Activated naive CD4-positive, alpha-beta T cell treated with anti-CD3 and anti-CD28 coated beads, Interleukin-2, amount 50 U/mL, for 72 hours (primary cell): ENCODE measurements at regions not wholly inside any gene's neighbourhood (a gene's known extent, or its start where the extent isn't known, plus 50 kb on each side); places are given as distances from the start of the nearest gene placed in this dataset.
"Not testable (repeated sequence)": the region's sequence is repeated elsewhere in the genome, so short reads cannot be mapped to it uniquely, and the experiment has no call there.

Experiments used
- ATAC-seq, 2 donors: fragments of 150-1000 bp; cut with Tn5 transposase; 2 replicates each; pipeline ENCODE4 v1.10.0; 2021; ENCODE audit warnings: mild to moderate bottlenecking in 2 of 2, moderate library complexity in 2 of 2
- DNase-seq, 2 donors: peaks; one replicate each; pipeline ENCODE4 v3.0.0; 2021 to 2022; ENCODE audit warnings: low spot score in 2 of 2
- H3K27ac Mint-ChIP-seq, 2 donors: one replicate each; pipeline ENCODE4 v1.8.0; 2022; ENCODE audit warnings: mild to moderate bottlenecking in 2 of 2, mixed read lengths in 2 of 2
- H3K36me3 Mint-ChIP-seq, 2 donors: one replicate each; pipeline ENCODE4 v1.8.0; 2022; ENCODE audit warnings: mixed read lengths in 2 of 2
- H3K9me3 Mint-ChIP-seq, 2 donors: one replicate each; pipeline ENCODE4 v1.8.0; 2022; ENCODE audit warnings: mixed read lengths in 2 of 2

DNA sequence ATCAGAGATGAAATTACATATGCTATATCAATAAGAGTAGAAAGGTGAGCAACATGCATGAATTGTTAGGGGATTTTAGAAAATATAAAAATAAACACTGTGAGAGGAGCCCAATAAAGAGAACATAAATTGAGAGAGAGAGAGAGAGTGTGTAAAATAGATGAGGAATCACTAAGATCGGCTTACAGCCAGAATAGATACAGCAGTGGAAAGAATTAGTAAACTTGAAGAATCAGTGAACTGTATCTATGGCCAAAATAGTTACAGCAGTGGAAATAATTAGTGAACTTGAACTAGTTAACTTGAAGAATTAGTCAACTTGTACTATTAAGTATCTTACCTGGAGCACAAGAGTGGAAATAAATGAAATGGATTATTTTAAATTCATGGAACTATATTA, 284.3 kb upstream of the RAI14 start:
- not testable (repeated sequence) for ATAC-seq, H3K36me3 Mint-ChIP-seq, H3K27ac Mint-ChIP-seq

DNA sequence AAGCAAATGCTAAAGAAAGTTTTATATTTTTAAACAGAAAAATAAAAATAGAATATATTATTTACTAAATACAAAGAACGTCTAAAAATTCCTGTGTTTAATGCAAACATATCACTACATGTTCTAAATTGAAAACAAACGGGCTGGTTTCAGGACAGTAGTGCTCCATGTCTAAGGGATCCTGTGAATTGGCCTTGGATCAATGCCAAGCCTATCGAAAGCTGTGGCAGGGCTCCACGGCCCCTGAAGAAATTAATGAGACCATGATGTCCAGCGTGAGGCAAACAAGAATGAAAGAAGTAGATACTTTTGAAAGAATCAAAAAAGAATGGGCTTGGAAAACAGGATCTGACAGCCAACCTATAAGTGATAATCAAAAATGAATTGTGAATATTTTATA, 283.4 kb upstream of the RAI14 start:
- not testable (repeated sequence) for H3K9me3 Mint-ChIP-seq, DNase-seq

More for the DNA sequence above, 284.3 kb upstream of the RAI14 start:
- DNase-seq, H3K9me3 Mint-ChIP-seq: not testable (repeated sequence)

DNA sequence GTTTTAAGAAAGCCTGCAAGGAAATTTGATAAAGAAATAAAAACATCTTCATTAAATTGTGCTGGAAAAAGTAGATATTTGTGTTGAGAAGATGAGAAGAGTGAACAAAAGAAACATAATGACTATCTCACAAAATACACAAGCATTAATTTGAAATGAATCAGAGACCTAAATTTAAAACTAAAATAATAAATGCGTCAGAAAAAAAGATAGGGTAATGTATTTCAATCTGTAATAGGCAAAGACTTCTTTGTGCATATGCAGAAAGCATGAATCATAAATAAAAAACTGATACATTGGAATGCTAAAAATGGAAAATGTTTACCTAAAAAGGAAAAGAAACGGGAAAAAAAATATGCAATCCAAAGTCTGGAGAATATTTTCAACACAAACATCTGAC, 278.5 kb upstream of the RAI14 start:
- H3K36me3 Mint-ChIP-seq, ATAC-seq, H3K27ac Mint-ChIP-seq: not testable (repeated sequence)

More for the DNA sequence above, 283.4 kb upstream of the RAI14 start:
- H3K27ac Mint-ChIP-seq, H3K36me3 Mint-ChIP-seq, ATAC-seq: not testable (repeated sequence)

DNA sequence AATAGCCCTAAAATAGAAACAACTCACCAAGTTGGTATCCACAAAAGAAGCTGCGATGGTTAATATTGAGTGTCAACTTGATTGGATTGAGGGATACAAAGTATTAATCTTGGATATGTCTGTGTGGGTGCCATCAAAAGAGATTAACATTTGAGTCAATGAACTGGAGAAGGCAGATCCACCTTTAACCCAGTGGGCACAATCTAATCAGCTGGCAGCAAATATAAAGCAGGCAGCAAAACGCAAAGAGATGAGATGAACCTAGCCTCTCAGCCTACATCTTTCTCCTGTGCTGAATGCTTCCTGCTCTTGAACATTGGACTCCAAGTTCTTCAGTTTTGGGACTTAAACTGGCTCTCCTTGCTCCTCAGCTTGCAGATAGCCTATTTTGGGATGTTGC, 277.6 kb upstream of the RAI14 start:
- not testable (repeated sequence) for H3K9me3 Mint-ChIP-seq, ATAC-seq, H3K36me3 Mint-ChIP-seq, DNase-seq, H3K27ac Mint-ChIP-seq

More for the DNA sequence above, 278.5 kb upstream of the RAI14 start:
- not testable (repeated sequence) for H3K9me3 Mint-ChIP-seq, DNase-seq

DNA sequence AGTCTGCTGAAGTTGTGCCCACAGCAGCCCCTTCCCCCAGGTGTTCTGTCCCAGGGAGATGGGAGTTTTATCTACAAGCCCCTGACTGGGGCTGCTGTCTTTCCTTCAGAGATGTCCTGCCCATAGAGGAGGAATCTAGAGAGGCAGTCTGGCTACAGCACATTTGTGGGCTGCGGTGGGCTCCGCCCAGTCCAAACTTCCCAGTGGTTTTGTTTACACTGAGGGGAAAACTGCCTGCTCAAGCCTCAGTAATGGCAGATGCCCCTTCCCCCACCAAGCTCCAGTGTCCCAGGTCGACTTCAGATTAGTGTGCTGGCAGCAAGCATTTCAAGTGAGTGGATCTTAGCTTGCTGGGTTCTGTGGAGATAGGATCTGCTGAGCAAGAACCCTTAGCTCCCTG, 267.4 kb upstream of the RAI14 start:
- H3K36me3 Mint-ChIP-seq, DNase-seq, H3K27ac Mint-ChIP-seq, ATAC-seq, H3K9me3 Mint-ChIP-seq: not testable (repeated sequence)

DNA sequence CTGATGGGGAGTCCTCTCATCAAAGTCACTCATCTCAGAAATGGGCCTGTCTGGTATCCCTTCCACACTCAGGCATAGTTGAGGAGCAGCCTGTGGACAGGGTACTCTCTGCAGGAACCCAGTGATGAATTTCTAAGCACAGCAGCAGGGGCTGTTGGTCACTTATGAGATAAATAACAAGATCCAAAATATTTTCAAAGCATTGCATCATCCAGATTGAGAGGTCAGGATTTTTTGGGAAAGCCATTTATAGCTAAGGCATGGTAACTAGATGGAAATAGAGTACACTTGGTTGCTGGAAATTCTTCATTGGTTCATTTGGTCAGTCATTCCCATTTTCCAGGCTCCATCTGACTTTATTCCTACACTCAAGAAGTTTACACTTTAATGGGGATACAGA, 246.8 kb upstream of the RAI14 start:
- no peak overlapping the region for H3K27ac Mint-ChIP-seq
- no peak for DNase-seq
- H3K36me3 Mint-ChIP-seq = no peaks in the 10 kb centered on the region
- H3K9me3 Mint-ChIP-seq = no peaks in the 10 kb centered on the region
- ATAC-seq = no peak

DNA sequence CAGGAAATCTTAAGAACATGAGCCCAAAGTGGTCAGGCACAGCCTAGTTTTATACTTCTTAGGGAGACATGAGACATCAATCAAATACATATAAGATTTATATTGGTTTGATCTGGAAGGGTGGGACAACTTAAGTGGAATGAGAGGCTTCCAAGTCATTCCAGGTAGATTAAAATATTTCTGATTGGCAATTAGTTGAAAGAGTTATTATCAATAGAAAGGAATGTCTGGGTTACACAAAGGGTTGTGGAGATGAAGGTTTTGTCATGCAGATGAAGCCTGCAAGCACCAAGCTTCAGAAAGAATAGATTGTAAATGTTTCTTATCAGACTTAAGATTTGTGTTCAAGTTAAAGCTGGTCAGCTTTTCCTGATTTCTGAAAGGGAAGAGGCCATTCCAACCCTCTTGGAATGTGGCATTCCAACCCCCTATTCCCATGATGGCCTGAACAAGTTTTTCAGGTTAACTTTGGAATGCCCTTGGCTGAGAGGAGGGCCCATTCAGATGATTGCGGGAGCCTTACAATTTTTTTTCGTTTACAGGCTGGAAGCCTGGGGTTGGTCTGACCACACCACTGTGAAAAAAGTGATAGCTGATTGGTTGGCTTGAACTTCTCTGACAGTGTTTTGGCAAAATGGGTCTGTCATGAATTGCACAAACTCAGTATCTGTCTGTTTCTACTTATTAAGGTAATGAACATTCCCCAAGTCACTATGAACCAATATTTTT, 245.6 kb upstream of the RAI14 start:
- ATAC-seq = no peak
- no peaks in the 10 kb centered on the region for H3K9me3 Mint-ChIP-seq
- no peaks in the 10 kb centered on the region for H3K36me3 Mint-ChIP-seq
- no peak overlapping the region for H3K27ac Mint-ChIP-seq
- DNase-seq = no peak

DNA sequence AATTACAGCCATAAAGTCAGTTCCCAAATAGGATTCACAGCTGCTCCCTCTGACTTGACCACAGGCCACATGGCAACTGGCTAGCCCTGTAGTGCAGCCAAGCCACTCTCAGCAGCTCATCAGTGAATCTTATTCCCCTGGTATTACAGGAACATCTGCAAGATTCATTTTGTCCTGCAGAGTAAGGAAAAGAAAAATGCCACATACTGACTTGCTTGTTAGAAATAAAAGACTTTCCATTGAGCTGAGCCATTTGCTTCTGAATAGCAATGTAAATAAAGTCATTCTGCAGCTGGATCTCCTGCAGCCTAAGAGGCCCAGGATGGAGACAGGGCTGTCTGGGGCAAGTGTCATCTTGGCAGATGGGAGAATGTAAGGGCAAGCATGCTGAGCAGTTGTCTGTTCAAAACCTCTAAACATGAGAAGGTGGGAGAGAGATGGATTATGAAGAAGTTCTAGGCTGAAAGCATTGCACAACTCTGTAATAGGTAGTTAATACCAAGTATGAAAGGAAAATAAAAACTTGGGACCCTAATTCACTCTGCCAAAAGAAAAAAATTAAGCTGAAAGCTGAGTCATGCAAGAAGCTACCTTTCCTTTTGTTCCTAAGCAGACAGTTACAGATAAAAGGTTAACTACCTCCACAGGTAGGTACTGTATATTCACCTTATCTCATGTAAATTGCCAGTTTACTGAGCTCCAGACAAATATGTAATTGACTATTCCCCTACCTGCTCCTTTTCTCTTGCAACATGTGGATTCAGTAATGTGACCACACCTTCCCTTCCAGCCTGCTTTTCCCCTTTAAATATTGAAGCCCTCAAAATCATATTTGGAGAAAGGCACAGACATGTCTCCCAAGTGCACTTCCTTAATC, 244.4 kb upstream of the RAI14 start:
- DNase-seq (no peak), ATAC-seq (no peak)
- no peak overlapping the region for H3K27ac Mint-ChIP-seq
- no peaks in the 10 kb centered on the region for H3K36me3 Mint-ChIP-seq
- H3K9me3 Mint-ChIP-seq = no peaks in the 10 kb centered on the region

DNA sequence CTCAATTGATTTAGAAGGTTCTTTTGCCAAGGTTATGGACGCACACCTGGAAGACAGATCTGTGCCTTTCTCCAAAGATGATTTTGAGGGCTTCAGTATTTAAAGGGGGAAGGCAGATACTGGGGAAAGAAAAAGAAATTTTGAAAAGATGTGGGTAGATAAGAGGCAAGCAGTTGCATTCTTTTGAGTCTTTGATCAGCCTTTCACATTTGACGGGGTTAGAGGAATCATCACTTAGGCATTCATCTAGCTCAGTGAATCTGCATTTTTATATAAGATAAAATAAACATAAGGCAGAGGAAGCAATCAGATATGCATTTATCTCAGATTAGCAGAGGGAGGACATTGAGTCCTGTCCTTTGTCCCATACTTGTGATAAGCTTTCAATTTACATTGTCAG, 243.4 kb upstream of the RAI14 start:
- Mint-ChIP-seq H3K9me3 (no peaks in the 10 kb centered on the region), H3K36me3 (no peaks in the 10 kb centered on the region), H3K27ac (no peak overlapping the region)
- ATAC-seq = no peak
- no peak for DNase-seq

DNA sequence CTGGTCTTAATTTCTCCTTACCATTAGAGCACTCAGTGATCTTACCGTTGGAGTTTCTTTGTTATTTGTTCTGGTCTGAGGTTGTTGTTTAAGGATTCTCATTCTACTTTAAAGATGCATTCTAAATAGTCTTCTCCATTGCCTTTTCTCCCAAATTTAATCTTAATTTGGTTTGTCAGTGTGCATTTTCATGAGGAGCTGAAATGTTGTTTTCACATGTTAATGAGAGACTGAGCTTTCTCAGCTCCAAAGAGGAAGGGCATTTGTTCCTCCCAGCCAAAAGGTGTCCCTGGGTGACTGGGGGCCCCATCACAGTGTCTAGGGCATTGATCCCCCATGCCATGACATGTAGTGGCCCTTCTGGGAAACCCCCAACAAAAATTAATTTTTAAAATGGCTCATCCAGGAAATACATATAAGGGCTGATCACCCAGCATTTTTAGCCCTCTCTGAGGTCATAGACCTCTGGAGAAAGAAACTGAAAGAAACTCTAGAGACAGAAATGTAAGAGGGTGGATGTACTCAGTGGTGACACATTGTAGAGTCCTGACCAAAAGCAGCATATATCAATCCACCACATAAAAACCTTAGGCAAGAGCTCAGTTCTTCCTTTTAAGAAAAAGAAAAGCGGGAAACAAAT, 240.4 kb upstream of the RAI14 start:
- Mint-ChIP-seq H3K27ac (no peak overlapping the region), H3K9me3 (no peaks in the 10 kb centered on the region), H3K36me3 (no peaks in the 10 kb centered on the region)
- ATAC-seq (peak in 1 of 2 donors; percentile 93), DNase-seq (no peak)

DNA sequence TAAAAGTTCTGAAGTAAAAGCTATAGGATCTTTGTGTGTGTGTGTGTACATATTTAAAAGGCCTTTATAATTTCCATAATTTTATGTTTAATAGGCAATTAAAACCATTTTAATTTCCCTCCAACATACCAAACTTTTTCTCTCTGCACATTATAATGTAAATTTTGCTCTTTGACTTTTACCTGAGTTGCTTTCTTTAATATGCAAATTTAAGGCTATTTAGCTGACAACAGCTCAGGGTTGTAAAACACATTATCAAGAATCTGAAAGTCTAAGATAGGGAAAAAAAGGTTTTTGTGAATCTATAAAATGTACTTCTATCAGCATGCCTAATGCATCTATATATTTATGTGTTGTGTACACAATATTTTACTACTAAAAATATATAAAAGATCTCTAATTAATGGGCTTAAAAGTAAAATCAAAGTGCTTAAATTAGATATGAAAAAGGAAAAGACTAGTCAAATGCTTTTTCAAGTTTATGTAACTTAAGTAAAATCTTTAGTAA, 239.6 kb upstream of the RAI14 start:
- ATAC-seq (no peak), DNase-seq (no peak)
- Mint-ChIP-seq H3K27ac (no peak overlapping the region), H3K36me3 (no peaks in the 10 kb centered on the region), H3K9me3 (no peaks in the 10 kb centered on the region)

DNA sequence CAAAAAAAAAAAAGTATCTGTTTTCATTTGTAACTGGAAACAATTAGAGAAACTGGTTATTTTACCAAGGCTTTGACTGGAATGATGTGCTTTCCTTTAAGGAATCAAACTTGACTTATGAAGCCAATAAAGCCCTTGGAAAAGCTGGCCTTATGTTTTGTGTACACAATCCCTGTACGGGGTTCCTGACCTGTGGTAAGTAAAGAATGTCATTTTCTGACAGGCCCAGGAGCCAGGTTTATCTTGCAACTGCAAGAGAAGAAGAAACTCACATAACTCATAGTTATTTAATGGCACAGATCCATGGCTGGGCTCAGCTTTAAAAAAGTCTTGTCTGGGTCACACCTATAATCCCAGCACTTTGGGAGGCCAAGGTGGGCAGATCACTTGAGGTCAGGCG, 235.9 kb upstream of the RAI14 start:
- not testable (repeated sequence) for H3K27ac Mint-ChIP-seq

DNA sequence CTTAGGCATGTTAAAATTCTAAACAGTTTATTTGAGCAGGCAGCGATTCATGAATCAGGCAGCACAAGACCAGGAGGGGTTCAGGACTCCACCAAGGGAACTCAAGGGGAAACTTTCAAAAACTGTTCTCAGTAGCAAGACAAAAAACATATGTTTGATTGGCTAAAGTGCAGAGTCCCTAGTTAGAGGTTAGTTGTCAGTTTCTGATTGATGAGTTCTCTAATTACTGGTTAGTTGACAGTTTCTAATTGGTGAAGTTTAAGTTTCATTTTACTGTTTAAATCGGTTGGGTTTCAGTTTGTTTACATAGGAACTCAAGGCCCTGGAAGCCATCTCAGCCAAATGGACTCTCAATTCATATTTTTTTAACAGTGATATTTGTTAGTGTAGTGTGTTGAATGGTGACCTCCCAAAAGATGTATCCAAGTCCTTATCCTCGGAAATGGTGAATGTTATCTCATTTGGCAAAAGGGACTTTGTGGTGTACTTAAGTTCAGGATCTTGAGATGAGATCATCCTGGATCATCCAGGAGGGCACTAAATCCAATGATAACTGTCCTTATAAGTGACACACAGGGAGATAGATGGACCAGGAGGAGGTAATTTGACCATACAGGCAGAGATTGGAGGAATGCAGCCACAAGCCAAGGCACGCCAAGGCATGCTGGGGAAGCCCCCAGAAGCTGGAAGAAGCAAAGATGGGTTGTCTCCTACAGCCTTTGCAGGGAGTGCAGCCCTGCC, 219.2 kb upstream of the RAI14 start:
- Mint-ChIP-seq H3K36me3 (peaks cover 0 to under 1% of the 10 kb centered on the region in 2 donors), H3K9me3 (peaks cover 0 to 7% of the 10 kb centered on the region in 2 donors), H3K27ac (no peak overlapping the region)
- DNase-seq (no peak), ATAC-seq (no peak)

More for the DNA sequence above, 235.9 kb upstream of the RAI14 start:
- ATAC-seq, DNase-seq, H3K9me3 Mint-ChIP-seq, H3K36me3 Mint-ChIP-seq: not testable (repeated sequence)

DNA sequence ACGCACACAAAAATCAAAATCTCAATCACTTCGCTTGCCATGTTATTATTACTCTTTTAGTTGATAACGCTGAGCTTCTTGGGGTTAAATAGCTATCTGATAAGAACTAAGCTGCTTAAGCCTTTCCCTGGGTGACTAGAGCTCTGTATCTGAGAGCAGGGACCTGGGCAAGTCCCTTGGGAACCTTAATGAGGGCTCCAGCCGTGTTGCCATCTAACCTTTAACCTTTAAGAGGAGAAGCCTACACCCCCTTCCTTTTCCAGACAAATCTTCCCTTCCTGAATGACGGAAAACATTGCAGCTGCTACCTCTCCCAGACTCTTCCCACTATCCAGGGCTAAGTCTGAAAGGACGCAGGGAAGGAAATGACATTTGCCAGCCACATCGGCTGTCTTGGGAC, 216.5 kb upstream of the RAI14 start:
- no peak for DNase-seq
- Mint-ChIP-seq H3K36me3 (no peaks in the 10 kb centered on the region), H3K27ac (no peak overlapping the region), H3K9me3 (no peaks in the 10 kb centered on the region)
- no peak for ATAC-seq

DNA sequence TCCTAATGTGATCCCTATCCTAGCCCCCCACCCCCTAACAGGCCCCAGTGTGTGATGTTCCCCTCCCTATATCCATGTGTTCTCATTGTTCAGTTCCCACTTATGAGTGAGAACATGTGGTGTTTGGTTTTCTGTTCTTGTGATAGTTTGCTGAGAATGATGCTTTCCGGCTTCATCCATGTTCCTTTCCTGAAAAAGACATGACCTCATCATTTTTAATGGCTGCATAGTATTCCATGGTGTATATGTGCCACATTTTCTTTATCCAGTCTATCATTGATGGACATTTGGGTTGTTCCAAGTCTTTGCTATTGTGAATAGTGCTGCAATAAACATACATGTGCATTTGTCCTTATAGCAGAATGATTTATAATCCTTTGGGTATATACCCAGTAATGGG, 214.4 kb upstream of the RAI14 start:
- H3K27ac Mint-ChIP-seq, H3K9me3 Mint-ChIP-seq, ATAC-seq, DNase-seq, H3K36me3 Mint-ChIP-seq: not testable (repeated sequence)

DNA sequence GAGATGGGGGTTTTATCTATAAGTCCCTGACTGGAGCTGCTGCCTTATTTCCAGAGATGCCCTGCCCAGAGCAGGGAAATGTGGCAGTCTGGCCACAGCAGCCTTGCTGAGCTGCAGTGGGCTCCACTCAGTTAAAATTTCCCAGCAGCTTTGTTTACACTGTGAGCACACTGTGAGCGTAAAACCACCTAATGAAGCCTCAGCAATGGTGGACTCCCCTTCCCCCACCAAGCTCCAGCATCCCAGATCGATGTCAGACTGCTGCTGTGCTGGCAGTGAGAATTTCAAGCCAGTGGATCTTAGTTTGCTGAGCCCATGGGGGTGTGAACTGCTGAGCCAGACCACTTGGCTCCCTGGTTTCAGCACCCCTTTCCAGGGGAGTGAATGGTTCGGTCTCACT, 208.7 kb upstream of the RAI14 start:
- DNase-seq = no peak

More for the DNA sequence above, 208.7 kb upstream of the RAI14 start:
- ATAC-seq = no peak
- Mint-ChIP-seq H3K9me3 (no peaks in the 10 kb centered on the region), H3K27ac (no peak overlapping the region), H3K36me3 (no peaks in the 10 kb centered on the region)
